ENCODE measurements at regions not wholly inside any gene's neighbourhood (a gene's known extent, or its start where the extent isn't known, plus 50 kb on each side); places are given as distances from the start of the nearest gene placed in this dataset.

DNA sequence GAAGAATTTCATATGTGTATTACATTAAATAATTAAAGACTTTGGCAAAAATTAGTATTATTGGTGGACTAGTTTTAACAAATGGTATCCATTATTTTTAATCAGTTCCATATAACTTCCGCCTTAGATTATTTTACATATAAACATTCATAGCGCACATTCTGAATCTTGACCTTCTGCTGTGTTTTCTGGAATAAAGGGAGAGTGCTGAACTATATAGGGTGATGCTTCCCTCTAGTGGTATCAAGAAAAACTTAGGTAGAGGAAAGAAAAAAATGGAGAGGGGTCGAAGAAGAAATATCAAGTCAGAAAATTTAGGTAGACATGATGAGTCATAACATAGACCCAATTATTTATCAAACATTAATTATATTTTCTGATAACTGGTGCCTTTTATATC lies 155.6 kb upstream of the PACRGL start:
- TF ChIP-seq, protein P1, sequence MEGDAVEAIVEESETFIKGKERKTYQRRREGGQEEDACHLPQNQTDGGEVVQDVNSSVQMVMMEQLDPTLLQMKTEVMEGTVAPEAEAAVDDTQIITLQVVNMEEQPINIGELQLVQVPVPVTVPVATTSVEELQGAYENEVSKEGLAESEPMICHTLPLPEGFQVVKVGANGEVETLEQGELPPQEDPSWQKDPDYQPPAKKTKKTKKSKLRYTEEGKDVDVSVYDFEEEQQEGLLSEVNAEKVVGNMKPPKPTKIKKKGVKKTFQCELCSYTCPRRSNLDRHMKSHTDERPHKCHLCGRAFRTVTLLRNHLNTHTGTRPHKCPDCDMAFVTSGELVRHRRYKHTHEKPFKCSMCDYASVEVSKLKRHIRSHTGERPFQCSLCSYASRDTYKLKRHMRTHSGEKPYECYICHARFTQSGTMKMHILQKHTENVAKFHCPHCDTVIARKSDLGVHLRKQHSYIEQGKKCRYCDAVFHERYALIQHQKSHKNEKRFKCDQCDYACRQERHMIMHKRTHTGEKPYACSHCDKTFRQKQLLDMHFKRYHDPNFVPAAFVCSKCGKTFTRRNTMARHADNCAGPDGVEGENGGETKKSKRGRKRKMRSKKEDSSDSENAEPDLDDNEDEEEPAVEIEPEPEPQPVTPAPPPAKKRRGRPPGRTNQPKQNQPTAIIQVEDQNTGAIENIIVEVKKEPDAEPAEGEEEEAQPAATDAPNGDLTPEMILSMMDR (IDR thresholded peaks at IDR 0.05) = peak; percentile 26 to 75 (median 64)
- TF ChIP-seq POLR2A (IDR thresholded peaks at IDR 0.05) = no peak
